ENCODE measurements at regions not wholly inside any gene's neighbourhood (a gene's known extent, or its start where the extent isn't known, plus 50 kb on each side); places are given as distances from the start of the nearest gene placed in this dataset.

DNA sequence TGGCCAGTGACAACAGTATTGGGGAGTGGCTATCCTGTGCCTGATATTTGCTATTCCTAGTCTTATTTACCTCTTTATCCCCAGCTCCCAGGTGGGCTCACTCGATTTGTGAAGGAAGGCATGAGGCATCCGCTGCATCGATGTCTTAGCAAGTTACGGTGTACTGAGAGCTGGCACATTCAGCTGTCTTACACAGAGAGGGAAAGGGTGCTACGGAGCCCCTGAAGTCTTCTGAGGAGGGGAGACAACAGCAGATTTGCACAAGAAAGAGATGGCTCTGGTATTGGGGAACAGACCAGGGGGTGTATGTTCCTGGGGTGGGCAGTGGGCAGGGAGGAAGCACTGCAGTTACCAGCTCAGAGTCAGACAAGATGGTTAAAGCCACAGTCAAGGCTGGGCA lies 172.6 kb downstream of the FGF18 start:
- TF ChIP-seq CTCF (IDR thresholded peaks at IDR 0.05; ENCODE audit: low read length) (no peak), EZH2 (IDR thresholded peaks at IDR 0.05; ENCODE audit: borderline replicate concordance, low read length) (no peak)
